Activated CD8-positive, alpha-beta T cell treated with anti-CD3 and anti-CD28 coated beads, Interleukin-2, amount 10 ng/mL, durations not matched to agents 7 days and 5 days (primary cell): ENCODE measurements at regions not wholly inside any gene's neighbourhood (a gene's known extent, or its start where the extent isn't known, plus 50 kb on each side); places are given as distances from the start of the nearest gene placed in this dataset.
"Not testable (repeated sequence)": the region's sequence is repeated elsewhere in the genome, so short reads cannot be mapped to it uniquely, and the experiment has no call there.

ENCODE experiments used
- ATAC-seq: fragments of 150-1000 bp; cut with Tn5 transposase; one replicate; pipeline ENCODE4 v1.10.0; 2021; ENCODE audit warnings: moderate library complexity
- CTCF ChIA-PET: fragments of 350-600 bp; sonication (Branson Sonifier 250); formaldehyde crosslinking; loops from one replicate; lab custom pipeline; 2021; ENCODE audit warnings: antibody characterized with exemption; lab: Charles Lee
- POLR2A ChIA-PET: fragments of 350-600 bp; sonication (Branson Sonifier 250); formaldehyde crosslinking; loops from one replicate; lab custom pipeline; 2021; ENCODE audit warnings: antibody characterized with exemption; lab: Charles Lee
- DNase-seq: peaks from one replicate; pipeline ENCODE4 v3.0.0-alpha.2; 2020
- H3K27ac Mint-ChIP-seq: one replicate; pipeline ENCODE4 v1.8.0; 2021; ENCODE audit warnings: mild to moderate bottlenecking, mixed read lengths
- H3K27me3 Mint-ChIP-seq: one replicate; pipeline ENCODE4 v1.8.0; 2021; ENCODE audit warnings: low read depth, mixed read lengths
- H3K36me3 Mint-ChIP-seq: one replicate; pipeline ENCODE4 v1.8.0; 2021; ENCODE audit warnings: low read depth, mixed read lengths
- H3K4me1 Mint-ChIP-seq: one replicate; pipeline ENCODE4 v1.8.0; 2021; ENCODE audit warnings: low read depth, mixed read lengths
- H3K4me3 Mint-ChIP-seq: one replicate; pipeline ENCODE4 v1.8.0; 2021; ENCODE audit warnings: mild to moderate bottlenecking, mixed read lengths
- H3K9me3 Mint-ChIP-seq: one replicate; pipeline ENCODE4 v1.8.0; 2022; ENCODE audit warnings: mixed read lengths; ENCODE audit not compliant: insufficient read depth

GRCh38 chr20:48444249-48444648 is 383.6 kb downstream of the PREX1 start:
- Mint-ChIP-seq H3K4me1 (no peaks in the 10 kb centered on the region), H3K9me3 (peaks cover 7% of the 10 kb centered on the region), H3K36me3 (no peaks in the 10 kb centered on the region), H3K27ac (no peak overlapping the region), H3K4me3 (no peak overlapping the region), H3K27me3 (no peaks in the 10 kb centered on the region)
- CTCF ChIA-PET = no interaction called here
- no peak for ATAC-seq
- POLR2A ChIA-PET = no interaction called here
- no peak for DNase-seq

- ATAC-seq = no peak
- no peak for DNase-seq
- Mint-ChIP-seq H3K27ac (no peak overlapping the region), H3K4me3 (no peak overlapping the region), H3K4me1 (no peaks in the 10 kb centered on the region), H3K9me3 (peaks cover 7% of the 10 kb centered on the region), H3K36me3 (no peaks in the 10 kb centered on the region), H3K27me3 (peaks cover 2% of the 10 kb centered on the region)
- ChIA-PET CTCF (no interaction called here), POLR2A (no interaction called here)
Observed at GRCh38 chr20:48440916-48441315, 386.9 kb downstream of the PREX1 start.

DNA sequence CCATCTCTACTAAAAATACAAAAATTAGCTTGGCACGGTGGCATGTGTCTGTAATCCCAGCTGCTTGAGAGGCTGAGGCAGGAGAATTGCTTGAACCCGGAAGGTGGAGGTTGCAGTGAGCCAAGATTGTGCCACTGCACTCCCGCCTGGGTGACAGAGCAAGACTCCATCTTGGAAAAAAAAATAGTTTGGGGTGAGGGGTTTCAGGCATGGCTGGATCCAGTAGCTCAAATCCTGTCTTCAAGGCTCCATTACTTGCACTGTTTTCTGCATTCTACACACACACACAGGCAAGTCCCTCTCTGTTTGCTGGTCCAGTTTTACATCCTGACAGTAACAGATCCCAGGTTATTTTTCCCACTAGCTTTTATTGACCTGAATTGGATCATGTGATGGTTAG is 387.5 kb downstream of the PREX1 start:
- H3K4me3 Mint-ChIP-seq, CTCF ChIA-PET, H3K36me3 Mint-ChIP-seq, DNase-seq, H3K27me3 Mint-ChIP-seq, POLR2A ChIA-PET, ATAC-seq, H3K9me3 Mint-ChIP-seq, H3K4me1 Mint-ChIP-seq, H3K27ac Mint-ChIP-seq: not testable (repeated sequence)

DNA sequence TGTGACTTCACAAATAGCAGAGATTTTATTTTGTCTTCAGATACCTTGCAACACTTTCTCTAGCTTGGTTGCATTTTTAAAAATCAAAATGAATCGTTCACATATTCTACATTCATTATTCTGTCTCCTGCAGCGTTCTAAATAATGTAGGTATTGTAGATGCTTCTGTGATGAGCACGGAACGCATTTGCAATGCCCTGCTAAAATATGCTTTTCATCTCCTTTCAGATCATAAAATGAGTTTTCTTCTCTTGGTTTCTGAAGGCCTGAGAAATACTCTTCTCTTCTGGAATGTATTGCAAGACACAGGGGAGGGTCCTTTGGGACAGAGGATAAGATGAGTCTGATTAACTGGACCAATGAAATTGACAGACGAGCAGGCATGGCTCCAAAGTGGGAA is 390.7 kb downstream of the PREX1 start:
- ChIA-PET CTCF (no interaction called here), POLR2A (no interaction called here)
- no peaks in the 10 kb centered on the region for H3K4me1 Mint-ChIP-seq

GRCh38 chr20:48436609-48437008 is 391.2 kb downstream of the PREX1 start:
- H3K36me3 Mint-ChIP-seq, ATAC-seq, H3K4me3 Mint-ChIP-seq, H3K27ac Mint-ChIP-seq, CTCF ChIA-PET, H3K27me3 Mint-ChIP-seq, POLR2A ChIA-PET, H3K9me3 Mint-ChIP-seq, H3K4me1 Mint-ChIP-seq, DNase-seq: not testable (repeated sequence)

More for the DNA sequence above, 390.7 kb downstream of the PREX1 start:
- DNase-seq (no peak), ATAC-seq (no peak)
- Mint-ChIP-seq H3K27me3 (peaks cover 2% of the 10 kb centered on the region), H3K27ac (no peak overlapping the region), H3K36me3 (no peaks in the 10 kb centered on the region), H3K4me3 (no peak overlapping the region), H3K9me3 (no peaks in the 10 kb centered on the region)

DNA sequence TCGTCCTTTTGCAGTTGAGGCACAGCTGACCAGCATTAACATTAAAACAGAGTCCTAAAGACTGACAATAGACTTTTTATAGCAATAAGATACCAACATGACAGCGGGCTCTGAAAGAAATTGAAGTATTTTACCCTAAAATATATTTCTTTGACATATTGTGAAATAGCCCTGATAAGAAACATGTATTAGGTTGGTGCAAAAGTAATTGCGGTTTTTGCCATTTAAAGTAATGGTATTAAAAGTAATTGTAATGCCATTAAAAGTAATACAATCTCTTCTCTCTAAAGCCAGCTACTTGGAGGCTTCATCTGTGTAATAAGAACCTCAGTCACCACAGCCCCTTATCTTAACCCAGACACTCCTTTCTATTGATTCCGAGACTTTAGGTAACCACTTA is 394.6 kb downstream of the PREX1 start:
- CTCF ChIA-PET = no interaction called here
- POLR2A ChIA-PET = no interaction called here
- no peaks in the 10 kb centered on the region for H3K9me3 Mint-ChIP-seq
- no peak overlapping the region for H3K4me3 Mint-ChIP-seq
- H3K36me3 Mint-ChIP-seq = no peaks in the 10 kb centered on the region
- DNase-seq (no peak), ATAC-seq (no peak)
- H3K27me3 Mint-ChIP-seq = no peaks in the 10 kb centered on the region
- no peak overlapping the region for H3K27ac Mint-ChIP-seq
- H3K4me1 Mint-ChIP-seq = peaks cover 7% of the 10 kb centered on the region

GRCh38 chr20:48432494-48432832 is 395.3 kb downstream of the PREX1 start:
- DNase-seq (no peak), ATAC-seq (no peak)
- Mint-ChIP-seq H3K27me3 (no peaks in the 10 kb centered on the region), H3K9me3 (no peaks in the 10 kb centered on the region), H3K4me3 (no peak overlapping the region), H3K27ac (no peak overlapping the region), H3K4me1 (peaks cover 7% of the 10 kb centered on the region), H3K36me3 (no peaks in the 10 kb centered on the region)
- POLR2A ChIA-PET = no interaction called here
- CTCF ChIA-PET = no interaction called here

DNA sequence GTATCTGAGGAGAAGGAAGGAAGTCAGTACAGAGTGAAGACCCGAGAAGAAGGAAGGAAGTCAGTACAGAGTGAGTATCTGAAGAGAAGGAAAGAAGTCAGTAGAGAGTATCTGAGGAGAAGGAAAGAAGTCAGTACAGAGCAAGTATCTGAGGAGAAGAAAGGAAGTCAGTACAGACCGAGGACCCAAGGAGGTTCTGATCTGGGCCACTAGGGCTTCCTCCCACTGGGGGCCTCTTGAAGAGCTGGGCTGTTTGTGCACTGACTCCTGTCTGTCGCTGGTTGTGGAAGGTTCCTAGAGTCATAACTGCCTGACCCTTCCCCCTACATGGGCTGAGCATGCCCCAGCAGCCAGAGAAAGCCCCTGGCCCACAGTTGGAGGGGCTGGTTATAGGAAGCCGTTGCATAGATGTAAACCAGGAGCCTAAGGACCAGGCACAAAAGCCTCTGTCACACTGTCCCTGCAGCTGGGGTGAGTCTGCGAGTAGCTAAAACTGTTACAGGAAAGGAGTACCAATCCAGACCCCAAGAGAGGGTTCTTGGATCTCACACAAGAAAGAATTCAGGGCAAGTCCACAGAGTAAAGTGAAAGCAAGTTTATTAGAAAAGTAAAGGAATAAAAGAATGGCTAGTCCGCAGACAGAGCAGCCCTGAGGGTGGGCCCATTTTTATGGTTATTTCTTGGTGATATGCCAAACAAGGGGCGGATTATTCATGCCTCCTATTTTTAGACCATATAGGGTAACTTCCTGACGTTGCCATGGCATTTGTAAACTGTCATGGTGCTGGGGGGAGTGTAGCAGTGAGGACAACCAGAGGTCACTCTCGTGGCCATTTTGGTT is 395.9 kb downstream of the PREX1 start:
- Mint-ChIP-seq H3K4me1 (peaks cover 7% of the 10 kb centered on the region), H3K4me3 (no peak overlapping the region), H3K27me3 (no peaks in the 10 kb centered on the region), H3K36me3 (no peaks in the 10 kb centered on the region), H3K27ac (no peak overlapping the region), H3K9me3 (no peaks in the 10 kb centered on the region)
- DNase-seq (no peak), ATAC-seq (no peak)
- CTCF ChIA-PET = no interaction called here
- POLR2A ChIA-PET = no interaction called here

- Mint-ChIP-seq H3K4me3 (no peak overlapping the region), H3K9me3 (no peaks in the 10 kb centered on the region), H3K27me3 (peaks cover 3% of the 10 kb centered on the region), H3K27ac (no peak overlapping the region), H3K4me1 (peaks cover 6% of the 10 kb centered on the region), H3K36me3 (no peaks in the 10 kb centered on the region)
- ChIA-PET POLR2A (no interaction called here), CTCF (no interaction called here)
- ATAC-seq = no peak
- DNase-seq = no peak
Observed at GRCh38 chr20:48426630-48427029, 401.2 kb downstream of the PREX1 start.

- Mint-ChIP-seq H3K27ac (no peak overlapping the region), H3K4me3 (no peak overlapping the region), H3K4me1 (peaks cover 3% of the 10 kb centered on the region), H3K36me3 (no peaks in the 10 kb centered on the region), H3K27me3 (peaks cover 3% of the 10 kb centered on the region), H3K9me3 (no peaks in the 10 kb centered on the region)
- ATAC-seq (no peak), DNase-seq (no peak)
- CTCF ChIA-PET = no interaction called here
- POLR2A ChIA-PET = no interaction called here
Observed at GRCh38 chr20:48425817-48426612, 401.8 kb downstream of the PREX1 start.

GRCh38 chr20:48425321-48425720 is 402.5 kb downstream of the PREX1 start:
- DNase-seq (no peak), ATAC-seq (no peak)
- ChIA-PET POLR2A (no interaction called here), CTCF (no interaction called here)
- H3K36me3 Mint-ChIP-seq = no peaks in the 10 kb centered on the region
- H3K27ac Mint-ChIP-seq = no peak overlapping the region
- H3K4me1 Mint-ChIP-seq = no peaks in the 10 kb centered on the region
- no peaks in the 10 kb centered on the region for H3K9me3 Mint-ChIP-seq
- H3K27me3 Mint-ChIP-seq = peaks cover 3% of the 10 kb centered on the region
- H3K4me3 Mint-ChIP-seq = no peak overlapping the region

DNA sequence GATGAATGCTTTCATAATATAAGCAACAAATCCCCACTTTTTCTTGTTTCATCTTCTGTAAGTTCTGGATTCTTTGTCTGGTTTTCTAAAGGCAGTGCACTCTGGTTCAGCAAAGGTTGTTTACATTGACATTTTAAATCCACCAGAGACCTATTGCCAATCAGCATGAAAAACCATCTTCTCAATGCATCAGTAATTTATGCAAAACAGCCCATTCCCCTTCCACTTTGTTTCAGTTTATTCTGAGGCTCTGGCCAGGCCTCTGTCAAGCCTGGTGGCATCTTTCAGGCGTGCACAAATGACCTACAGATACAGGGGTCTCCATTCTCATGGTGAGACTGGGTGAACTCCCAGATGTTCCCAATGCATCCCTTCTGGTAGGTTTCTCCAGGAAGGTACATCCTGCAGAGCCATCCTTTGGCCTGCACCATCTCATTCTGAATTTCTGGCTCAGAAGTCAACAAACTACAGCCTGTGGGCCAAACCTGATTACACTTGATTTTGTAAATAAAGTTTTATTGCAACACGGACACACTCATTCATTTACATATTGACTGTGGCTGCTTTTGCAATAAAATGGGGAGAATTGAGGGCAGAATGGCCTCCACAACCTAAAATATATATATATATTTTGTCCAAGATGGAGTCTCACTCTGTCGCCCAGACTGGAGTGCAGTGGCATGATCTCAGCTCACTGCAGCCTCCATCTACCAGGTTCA is 405.4 kb downstream of the PREX1 start:
- POLR2A ChIA-PET = no interaction called here
- DNase-seq (no peak), ATAC-seq (no peak)
- CTCF ChIA-PET = no interaction called here
- H3K36me3 Mint-ChIP-seq = no peaks in the 10 kb centered on the region
- H3K9me3 Mint-ChIP-seq = no peaks in the 10 kb centered on the region
- no peak overlapping the region for H3K27ac Mint-ChIP-seq
- no peaks in the 10 kb centered on the region for H3K4me1 Mint-ChIP-seq
- peaks cover 7% of the 10 kb centered on the region for H3K27me3 Mint-ChIP-seq
- H3K4me3 Mint-ChIP-seq = no peak overlapping the region
